ENCODE measurements at regions not wholly inside any gene's neighbourhood (a gene's known extent, or its start where the extent isn't known, plus 50 kb on each side); places are given as distances from the start of the nearest gene placed in this dataset.

DNA sequence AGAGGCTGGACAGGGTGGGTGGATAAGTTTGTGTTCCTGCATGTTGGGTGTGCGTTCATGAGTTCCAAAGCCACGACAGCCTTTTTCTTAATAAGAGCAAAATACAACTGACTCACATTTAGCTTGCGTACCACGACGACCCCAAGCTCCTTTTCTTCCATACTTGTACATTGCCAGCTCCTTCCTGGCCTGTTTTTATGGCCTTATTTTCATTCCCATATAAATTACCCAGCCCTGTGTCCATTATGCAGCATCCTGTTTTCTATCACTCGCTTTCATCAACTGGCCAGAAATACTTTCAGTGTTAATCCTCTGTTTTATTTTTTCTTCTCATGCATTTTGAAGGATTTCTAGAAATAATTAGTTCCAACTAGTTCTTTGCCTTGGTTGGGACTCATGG, 499.1 kb downstream of the FOXO1 start:
- Histone ChIP-seq H3K4me1 (peaks cover 0 to 17% (median 4%) of the 10 kb centered on the region in 9 donors), H3K9me3 (no peaks in the 10 kb centered on the region), H3K36me3 (no peaks in the 10 kb centered on the region), H3K27me3 (peaks cover 0 to 5% (median 0%) of the 10 kb centered on the region in 7 donors), H3K27ac (no peak overlapping the region), H3K4me3 (no peak overlapping the region)
- intact Hi-C loops (cut with DNase I) = no loop called here
- no peak for DNase-seq
- TF ChIP-seq CTCF (IDR thresholded peaks at IDR 0.05) = no peak
- no peak for ATAC-seq
- WGBS, 2 donors = 89 to 95% methylated on average over 6 of the region's 6 CpGs

DNA sequence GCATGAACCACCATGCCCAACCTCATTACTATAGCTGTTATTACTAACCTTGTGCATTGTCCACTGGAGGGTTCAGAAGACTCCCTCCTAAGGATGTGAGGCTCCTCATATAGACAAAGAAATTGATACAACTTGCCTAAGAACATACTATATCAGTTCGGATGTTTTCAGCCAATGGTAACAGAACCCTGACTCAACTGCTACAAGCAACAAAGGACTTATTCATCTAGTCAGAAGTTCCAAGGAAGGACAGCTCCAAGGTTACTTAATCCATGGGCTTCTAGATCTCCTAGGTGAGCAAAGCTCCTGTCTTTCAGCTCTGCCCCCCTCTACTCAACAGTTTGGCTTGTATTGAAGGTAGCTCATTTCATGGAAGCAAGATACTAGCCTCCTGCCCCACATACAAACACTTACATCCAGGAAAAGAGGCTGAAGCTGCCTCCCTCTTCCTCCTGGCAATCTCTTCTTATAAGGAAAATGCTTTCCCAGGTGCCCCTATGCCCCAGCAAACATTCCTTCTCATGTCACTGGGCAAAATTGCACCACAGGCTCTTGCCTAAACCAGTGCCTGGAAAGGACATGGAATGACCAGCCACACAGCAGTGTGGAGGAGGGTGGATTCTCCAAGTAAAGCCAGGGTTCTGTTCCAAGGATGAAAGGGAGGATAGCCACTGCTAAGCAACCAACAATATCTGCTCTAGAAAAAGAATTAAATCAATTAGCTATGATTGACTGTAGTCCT, 497.8 kb downstream of the FOXO1 start:
- Histone ChIP-seq H3K36me3 (no peaks in the 10 kb centered on the region), H3K27ac (no peak overlapping the region), H3K27me3 (peaks cover 0 to 8% (median 0%) of the 10 kb centered on the region in 7 donors), H3K4me3 (no peak overlapping the region), H3K4me1 (peaks cover 0 to 19% (median 4%) of the 10 kb centered on the region in 9 donors), H3K9me3 (no peaks in the 10 kb centered on the region)
- ATAC-seq = no peak
- DNase-seq = no peak
- WGBS, 2 donors = 88 to 94% methylated on average over 1 of the region's 1 CpG
- TF ChIP-seq CTCF (IDR thresholded peaks at IDR 0.05) = no peak
- intact Hi-C loops (cut with DNase I) = no loop called here

DNA sequence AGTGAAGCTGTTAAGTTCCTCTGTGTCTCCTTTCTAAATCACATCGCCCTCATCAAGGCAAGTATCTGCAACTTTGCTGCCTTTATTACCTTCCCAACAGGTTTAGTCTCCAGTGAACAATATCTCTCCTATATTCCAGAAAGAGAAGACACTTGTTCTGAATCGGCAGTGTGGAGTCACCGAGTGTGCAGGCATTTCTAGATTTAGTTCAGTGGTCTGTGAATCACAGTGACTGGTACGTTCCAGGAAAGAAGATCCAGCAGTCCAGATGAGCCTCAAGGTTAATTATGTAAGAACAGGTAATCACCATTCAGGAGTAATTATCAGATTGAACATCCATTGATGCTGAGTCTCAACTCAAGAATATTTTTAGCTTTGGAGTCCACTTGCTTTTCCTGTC, 497.0 kb downstream of the FOXO1 start:
- no peak for TF ChIP-seq CTCF (IDR thresholded peaks at IDR 0.05)
- no peaks in the 10 kb centered on the region for H3K9me3 ChIP-seq
- peaks cover 0 to 8% (median 0%) of the 10 kb centered on the region in 7 donors for H3K27me3 ChIP-seq

GRCh38 chr13:40170091-40170490, 496.4 kb downstream of the FOXO1 start:
- intact Hi-C loops (cut with DNase I) = no loop called here
- Histone ChIP-seq H3K27ac (no peak overlapping the region), H3K36me3 (no peaks in the 10 kb centered on the region), H3K9me3 (no peaks in the 10 kb centered on the region), H3K4me1 (peaks cover 0 to 13% (median 4%) of the 10 kb centered on the region in 9 donors), H3K4me3 (no peak overlapping the region), H3K27me3 (peaks cover 0 to 8% (median 0%) of the 10 kb centered on the region in 7 donors)
- no peak for TF ChIP-seq CTCF (IDR thresholded peaks at IDR 0.05)
- WGBS, 2 donors = 93 to 97% methylated on average over 4 of the region's 4 CpGs
- DNase-seq = no peak
- no peak for ATAC-seq

More for the DNA sequence above, 497.0 kb downstream of the FOXO1 start:
- intact Hi-C loops (cut with DNase I) = no loop called here
- H3K36me3 ChIP-seq = no peaks in the 10 kb centered on the region
- DNase-seq (no peak), ATAC-seq (no peak)
- H3K4me1 ChIP-seq = peaks cover 0 to 13% (median 4%) of the 10 kb centered on the region in 9 donors
- H3K4me3 ChIP-seq = no peak overlapping the region
- WGBS, 2 donors = 93 to 94% methylated on average over 4 of the region's 4 CpGs
- H3K27ac ChIP-seq = no peak overlapping the region

Data from heart right ventricle (tissue), 16 donors.